ENCODE measurements at regions not wholly inside any gene's neighbourhood (a gene's known extent, or its start where the extent isn't known, plus 50 kb on each side); places are given as distances from the start of the nearest gene placed in this dataset.

DNA sequence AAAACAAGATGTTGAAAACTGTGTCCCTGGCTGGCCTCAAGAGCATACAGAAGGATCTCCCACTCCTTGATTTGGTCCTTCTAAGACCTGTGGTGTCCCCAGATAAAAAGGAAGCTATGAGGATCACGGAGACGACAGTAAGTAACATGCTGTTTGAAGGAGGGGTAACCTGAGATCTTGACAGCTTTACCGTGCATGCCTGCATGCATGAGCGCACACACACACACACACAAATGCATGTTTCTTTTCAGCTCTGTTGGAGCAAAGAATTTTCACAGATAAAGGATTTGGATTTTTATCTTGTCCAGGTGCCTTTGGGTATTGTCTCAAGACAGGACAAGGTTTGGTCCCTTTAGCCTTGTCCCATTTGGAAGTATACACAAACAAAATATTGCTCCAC lies 411.6 kb upstream of the CCDC196 start:
- DNase-seq, result no peak

- DNase-seq, result no peak
Measured at GRCh38 chr14:66076176-66076575, 410.0 kb upstream of the CCDC196 start.

GRCh38 chr14:66078006-66078405 lies 408.2 kb upstream of the CCDC196 start:
- no peak for DNase-seq

DNA sequence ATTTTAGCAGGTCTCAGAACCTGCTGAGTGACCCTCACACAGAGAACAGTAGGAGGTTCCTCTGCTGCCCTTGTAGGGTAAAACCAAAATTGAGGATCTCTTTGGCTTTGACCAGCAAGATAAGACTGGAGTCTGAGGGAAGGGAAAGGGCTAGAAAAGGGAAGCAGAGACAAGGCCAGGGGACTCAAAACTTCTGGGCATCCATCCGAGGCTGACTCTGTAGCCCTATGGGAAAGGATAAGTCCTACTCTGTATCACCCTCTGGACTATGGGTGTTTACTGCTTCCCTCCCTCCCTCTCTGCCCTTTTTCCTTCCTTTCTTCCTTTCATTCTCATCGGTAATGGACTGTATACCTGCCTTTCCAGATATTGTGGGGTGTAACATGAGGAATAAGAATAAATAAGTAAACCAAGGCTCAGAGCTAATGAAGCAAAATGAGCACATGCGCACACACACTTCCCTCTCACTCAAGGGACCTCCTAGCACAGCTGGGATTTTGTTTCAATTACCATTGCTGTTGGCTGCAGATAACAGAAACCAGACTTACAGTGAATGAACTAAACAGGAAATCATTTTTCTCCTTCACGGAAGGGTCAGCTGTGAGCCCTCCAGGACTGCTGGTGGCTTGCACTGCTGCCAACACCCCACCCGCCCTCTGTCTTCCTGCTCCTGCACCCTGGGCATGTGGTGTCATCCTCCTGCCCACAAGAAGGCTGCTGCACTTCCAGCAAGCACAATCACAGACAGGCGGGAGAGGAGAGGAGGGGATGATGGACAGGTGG lies 404.4 kb upstream of the CCDC196 start:
- no peak for DNase-seq

- DNase-seq, result no peak
Measured at GRCh38 chr14:66085224-66085623, 400.9 kb upstream of the CCDC196 start.

GRCh38 chr14:66085665-66086064 lies 400.5 kb upstream of the CCDC196 start:
- no peak for DNase-seq

DNA sequence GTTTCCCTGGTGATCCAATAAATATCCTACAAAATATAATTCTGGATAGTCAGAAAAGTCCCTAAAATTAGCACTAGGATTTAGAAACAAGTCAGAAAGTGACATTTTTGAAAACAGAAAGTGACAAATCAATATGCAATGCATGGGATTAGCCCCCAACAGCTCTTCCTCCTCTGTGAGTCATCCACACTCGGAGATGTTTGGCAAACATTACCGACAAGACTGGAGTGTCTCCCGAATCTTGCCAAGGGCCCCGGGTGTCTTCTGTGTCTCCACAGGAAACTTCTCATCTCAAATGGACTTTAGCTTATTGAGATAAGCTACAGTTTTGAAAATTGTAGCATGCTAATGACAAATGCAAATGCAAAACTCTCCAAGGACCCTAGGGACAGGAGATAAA lies 398.9 kb upstream of the CCDC196 start:
- no peak for DNase-seq

GRCh38 chr14:66088656-66089055 lies 397.5 kb upstream of the CCDC196 start:
- no peak for DNase-seq

GRCh38 chr14:66092206-66092605 lies 394.0 kb upstream of the CCDC196 start:
- no peak for DNase-seq

DNA sequence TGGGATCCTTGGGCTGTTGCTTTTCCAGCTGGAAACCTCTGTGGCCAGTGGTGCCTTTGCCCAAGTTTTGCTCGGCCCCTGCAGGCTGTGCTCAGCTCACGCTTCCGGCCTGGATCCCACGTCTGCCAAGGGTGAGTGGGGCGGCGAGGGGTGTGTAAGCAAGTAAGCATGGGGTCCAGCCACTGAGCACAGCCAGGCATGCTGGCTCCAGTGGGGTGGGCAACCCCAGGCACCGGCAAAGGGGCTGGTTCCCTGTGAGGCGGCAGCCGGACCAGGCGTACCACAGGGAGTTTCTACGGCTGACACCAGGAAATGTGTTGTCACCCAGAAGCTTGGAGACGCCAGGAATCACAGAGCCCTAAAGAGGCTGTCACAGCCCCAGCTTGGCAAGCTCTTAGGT lies 393.4 kb upstream of the CCDC196 start:
- no peak for DNase-seq

- no peak for DNase-seq
Measured at GRCh38 chr14:66094001-66094727, 392.0 kb upstream of the CCDC196 start.

- no peak for DNase-seq
Measured at GRCh38 chr14:66099451-66099850, 386.7 kb upstream of the CCDC196 start.

GRCh38 chr14:66099931-66100330 lies 386.2 kb upstream of the CCDC196 start:
- no peak for DNase-seq

GRCh38 chr14:66101662-66102061 lies 384.5 kb upstream of the CCDC196 start:
- no peak for DNase-seq

- no peak for DNase-seq
Measured at GRCh38 chr14:66104486-66104885, 381.7 kb upstream of the CCDC196 start.

- DNase-seq, result no peak
Measured at GRCh38 chr14:66105815-66106214, 380.4 kb upstream of the CCDC196 start.

- no peak for DNase-seq
Measured at GRCh38 chr14:66109426-66109825, 376.7 kb upstream of the CCDC196 start.

- no peak for DNase-seq
Measured at GRCh38 chr14:66111891-66112290, 374.3 kb upstream of the CCDC196 start.

DNA sequence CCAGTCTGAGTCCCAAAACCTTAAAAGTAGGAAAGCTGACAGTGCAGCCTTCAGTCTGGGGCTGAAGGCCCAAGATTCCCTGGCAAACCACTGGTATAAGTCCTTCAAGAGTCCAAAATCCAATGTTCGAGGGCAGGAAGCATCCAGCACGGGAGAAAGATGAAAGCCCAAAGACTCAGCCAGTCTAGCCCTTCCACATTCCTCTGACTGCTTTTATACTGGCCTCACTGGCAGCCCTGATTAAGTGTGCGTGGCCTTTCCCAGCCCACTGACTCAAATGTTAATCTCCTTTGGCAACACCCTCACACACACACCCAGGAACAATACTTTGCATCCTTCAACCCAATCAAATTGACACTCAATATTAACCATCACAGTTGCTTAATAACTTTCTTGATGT lies 372.1 kb upstream of the CCDC196 start:
- DNase-seq, result no peak

GRCh38 chr14:66115740-66116502 lies 370.2 kb upstream of the CCDC196 start:
- DNase-seq, result no peak

DNA sequence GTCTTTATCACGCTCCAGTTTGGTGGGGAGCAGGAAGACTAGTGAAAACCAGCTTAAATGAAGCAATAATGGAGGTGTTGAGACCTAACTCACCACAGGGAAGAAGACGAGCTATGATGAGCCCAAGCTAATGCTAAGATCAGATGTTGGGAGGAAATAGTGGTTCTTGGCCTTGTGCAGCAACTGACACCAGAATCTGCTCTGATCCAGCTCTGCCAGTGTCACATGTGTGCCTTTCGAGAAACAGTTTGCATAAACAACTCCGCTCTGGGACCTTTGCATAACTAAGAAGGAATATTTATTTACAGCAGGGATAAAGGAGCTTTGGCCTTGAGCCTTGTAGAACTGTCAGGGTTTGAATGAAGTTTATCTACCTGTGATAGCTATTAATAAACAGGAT lies 369.4 kb upstream of the CCDC196 start:
- no peak for DNase-seq

DNA sequence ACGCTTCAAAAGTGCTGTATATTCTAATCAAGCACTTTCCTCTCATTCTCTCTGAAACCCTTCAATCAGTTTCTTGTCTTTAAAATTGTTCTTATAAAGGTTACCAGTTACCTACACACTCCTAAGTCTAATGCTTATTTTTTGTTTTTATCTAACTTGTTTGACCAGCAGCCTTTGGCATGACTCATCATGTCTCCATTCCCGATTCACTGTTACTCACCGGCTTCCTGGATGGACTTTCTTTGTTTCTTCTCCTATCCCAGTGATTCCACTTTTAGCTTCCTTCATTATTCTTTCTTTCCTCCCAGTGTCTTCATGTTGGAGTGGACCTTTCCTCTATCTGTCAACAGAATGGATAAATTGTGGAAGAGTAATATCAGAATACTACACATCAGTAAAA lies 368.6 kb upstream of the CCDC196 start:
- no peak for DNase-seq

- no peak for DNase-seq
Measured at GRCh38 chr14:66119606-66120231, 366.5 kb upstream of the CCDC196 start.

All from bone marrow (tissue), 2 donors.